A172 (cell line): ENCODE measurements at regions not wholly inside any gene's neighbourhood (a gene's known extent, or its start where the extent isn't known, plus 50 kb on each side); places are given as distances from the start of the nearest gene placed in this dataset.
"Not testable (repeated sequence)": the region's sequence is repeated elsewhere in the genome, so short reads cannot be mapped to it uniquely, and the experiment has no call there.

Experiments used
- DNase-seq: peaks from one replicate; pipeline ENCODE4 v3.0.0-alpha.2; 2015; ENCODE audit warnings: low spot score

DNA sequence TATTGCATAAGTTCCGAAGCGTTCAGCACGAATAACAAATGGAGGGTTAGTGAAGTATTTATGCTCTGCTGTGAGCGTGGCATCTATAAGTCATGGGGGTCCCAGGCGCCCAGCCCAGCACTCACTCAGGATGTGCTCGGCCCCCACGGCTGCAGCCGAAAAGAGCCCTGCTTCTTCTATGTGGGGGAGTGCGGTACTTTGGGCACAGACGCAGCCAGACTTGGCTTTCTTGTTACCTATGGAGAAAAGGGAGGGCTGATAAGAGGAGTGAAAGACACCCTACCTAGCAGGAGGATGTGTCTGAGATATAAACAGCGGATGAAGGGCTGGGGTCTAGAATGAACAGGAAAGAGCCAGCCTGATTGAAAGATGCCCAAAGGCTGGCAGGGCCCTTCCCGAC lies 51.4 kb downstream of the MRPL36 start:
- DNase-seq = no peak

GRCh38 chr5:1747803-1748085 lies 51.9 kb downstream of the MRPL36 start:
- no peak for DNase-seq

- DNase-seq = no peak
Observed at GRCh38 chr5:1747079-1747802, 52.4 kb downstream of the MRPL36 start.

DNA sequence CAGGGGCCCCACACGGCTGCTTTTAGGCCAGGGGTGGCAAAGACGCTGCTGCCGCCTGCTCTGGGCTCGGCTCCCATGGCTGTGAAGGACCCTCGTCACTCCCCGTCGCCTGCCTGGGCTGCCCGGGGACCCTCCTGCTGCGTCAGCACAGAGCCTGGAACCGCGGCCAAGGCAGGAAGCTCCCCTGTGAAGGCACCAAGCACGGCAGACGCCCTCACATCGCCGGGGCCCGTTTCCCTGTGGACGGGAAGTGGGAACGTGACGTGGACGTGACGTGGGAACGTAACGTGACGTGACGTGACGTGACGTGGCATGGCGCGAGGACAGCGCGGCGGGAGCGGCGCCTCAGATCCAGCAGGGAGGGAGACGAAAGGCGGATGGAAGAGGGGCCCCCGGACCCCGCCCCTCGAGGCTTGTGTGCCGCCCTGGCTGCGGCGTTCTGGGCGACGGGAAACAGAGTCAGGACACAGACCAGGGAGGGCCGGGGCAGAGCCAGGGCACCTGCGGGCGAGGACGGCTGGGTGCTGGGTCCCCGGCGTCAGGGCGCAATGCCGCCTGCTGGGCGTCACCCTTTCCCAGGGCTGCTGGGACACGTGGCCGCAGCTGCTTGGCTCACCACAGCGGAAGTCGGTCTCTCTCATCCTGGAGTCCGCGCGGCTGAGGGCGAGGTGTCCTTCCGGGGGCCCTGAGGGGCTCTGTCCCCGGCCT lies 53.1 kb downstream of the MRPL36 start:
- no peak for DNase-seq

DNA sequence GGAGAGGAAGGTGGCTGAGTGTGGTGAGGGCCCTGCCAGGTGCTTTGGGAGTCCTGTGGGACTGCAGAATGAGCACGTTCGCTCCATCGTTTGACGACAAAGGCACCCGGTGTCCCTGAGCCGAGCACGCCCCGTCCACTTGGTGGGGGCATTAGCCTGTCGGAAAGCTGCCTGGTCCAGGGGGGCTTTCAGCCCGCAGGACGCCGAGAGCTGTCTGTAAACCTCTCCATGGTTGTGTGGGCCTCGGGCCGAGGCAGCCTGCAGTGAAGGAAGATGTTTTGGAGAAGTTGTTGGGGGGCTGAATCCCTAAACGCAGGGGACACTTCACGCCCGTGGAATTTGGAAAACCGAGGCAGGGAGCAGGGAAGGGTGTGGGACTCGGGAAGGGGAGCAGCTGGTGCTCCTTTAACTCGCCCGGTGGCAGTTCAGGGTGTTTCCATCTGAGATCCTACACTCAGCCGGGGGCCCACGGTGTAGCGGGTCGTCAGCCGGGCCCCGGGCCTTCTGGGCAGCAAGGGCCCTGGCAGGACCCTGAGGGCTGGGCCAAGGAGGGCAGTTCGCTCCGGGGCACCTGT lies 53.8 kb downstream of the MRPL36 start:
- DNase-seq = no peak

- DNase-seq = no peak
Observed at GRCh38 chr5:1745123-1745795, 54.4 kb downstream of the MRPL36 start.

- DNase-seq = no peak
Observed at GRCh38 chr5:1744393-1745122, 55.1 kb downstream of the MRPL36 start.

- no peak for DNase-seq
Observed at GRCh38 chr5:1743769-1744085, 55.9 kb downstream of the MRPL36 start.

GRCh38 chr5:1743061-1743768 lies 56.4 kb downstream of the MRPL36 start:
- no peak for DNase-seq

DNA sequence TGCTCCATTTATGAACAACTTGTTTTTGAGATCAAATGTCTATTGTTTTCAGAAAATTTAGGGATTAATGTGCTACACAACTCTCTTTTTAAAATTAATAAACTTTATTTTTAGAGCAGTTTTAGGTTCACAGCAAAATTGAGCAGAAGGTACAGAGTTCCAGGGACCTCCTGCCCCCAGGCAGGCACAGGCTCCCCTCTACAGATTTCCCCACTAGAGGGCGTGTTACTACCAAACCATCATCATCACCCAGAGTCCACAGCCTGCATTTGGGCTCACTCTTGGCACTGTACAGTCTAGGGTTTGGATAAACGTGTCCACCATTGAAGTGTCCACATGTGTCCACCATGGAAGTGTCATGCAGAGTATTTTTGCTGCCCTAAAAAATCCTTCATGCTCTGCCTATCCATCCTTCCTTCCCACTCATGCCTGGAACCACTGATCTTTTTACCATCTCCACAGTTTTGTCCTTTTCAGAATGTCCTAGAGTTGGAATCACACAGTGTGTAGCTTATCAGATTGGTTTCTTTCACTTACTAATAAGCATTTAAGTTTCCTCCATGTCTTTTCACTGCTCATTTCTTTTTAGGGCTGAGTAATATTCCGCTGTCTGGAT lies 61.7 kb downstream of the MRPL36 start:
- DNase-seq = peak; percentile 8

DNA sequence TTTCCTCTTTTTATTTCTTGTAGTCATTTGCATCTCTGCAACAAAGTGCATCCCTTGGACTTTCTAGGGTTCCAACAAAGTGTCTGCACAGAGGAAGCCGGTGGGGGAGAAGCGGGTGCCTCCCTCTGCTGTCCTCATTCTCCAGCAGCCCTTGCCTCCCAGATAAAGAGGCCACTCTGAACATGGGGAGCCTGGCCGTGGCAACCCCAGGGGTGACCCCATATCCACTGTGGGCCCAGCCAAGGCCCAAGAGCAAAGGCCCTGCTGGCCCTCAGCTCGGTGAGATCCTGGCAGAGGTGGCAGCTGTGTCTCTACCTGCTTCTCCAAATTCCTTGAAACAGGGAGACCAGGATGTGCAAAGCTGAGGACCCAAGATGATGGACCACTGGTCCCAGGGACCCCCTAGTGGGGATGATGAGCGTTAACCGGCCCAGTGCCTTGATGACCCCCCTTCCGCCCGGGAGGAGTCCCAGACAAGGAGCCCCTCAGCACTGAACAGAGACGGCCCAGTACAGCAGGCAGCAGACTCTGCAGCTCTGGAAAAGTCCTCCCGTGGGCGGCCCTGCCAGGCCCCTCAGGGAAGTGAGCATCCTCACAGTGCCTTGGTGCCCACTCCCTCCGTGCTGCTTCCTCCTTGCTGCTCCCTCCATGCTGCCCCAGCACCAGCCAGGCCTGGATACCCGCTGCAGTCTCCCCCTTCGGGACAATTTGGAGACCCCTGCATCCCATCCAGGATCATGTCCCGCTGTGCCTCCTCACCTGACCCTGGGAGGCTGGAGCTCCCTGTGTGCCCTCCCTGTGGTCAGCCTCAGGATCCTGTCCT lies 62.5 kb downstream of the MRPL36 start:
- DNase-seq = no peak

GRCh38 chr5:1736065-1736464 lies 63.6 kb downstream of the MRPL36 start:
- DNase-seq = no peak

GRCh38 chr5:1735320-1735970 lies 64.2 kb downstream of the MRPL36 start:
- no peak for DNase-seq

DNA sequence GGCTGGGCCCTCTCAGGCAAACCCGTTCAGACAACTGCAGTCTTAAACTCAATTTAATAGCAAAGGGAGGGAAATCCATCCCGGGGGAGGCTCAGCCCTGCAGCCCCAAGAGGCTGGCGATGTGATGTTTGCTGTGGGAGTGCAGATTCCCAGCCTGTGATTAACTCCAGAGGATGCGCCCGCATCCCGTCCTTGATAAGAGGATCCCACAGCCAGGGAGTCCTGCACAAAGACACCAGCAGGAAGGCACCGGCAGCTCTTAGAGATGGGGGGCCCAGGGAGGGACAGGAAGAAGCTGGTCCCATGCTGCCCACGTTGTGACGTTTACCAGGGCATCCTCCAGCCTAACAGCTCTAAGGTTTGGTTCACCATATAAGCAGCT lies 64.7 kb downstream of the MRPL36 start:
- DNase-seq = no peak

DNA sequence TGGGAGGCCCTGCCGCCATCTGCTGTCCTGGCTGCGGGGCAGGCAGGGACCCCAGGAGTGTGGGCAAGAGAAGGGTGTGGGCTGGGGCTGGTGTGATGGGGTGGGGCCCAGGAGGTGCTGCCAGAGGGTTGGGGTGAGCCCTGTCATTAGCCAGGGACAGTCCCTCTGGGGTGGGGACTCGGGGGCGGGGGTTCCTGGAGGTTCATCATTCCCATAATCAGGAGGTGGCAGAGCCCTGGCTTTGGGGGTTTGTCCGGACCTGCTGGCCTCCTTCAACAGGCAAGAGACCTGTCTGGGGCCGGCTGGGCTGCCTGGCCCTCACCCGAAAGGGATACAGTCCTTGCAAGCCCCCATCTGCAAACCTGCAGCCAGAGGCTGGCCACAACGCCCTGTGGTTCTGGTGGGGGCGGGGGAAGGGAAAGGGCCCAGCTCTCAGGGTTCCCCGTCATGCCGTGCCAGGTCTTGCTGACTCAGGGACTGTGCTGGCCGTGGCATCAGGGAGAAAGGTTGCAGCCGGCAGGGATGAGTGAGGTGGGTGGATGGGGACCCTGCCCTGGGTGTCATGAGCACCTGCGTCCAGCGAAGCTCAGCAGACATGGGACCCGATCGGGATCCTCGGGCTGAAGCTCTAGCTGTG lies 65.2 kb downstream of the MRPL36 start:
- DNase-seq = no peak

GRCh38 chr5:1733369-1733768 lies 66.3 kb downstream of the MRPL36 start:
- DNase-seq = no peak

- DNase-seq = no peak
Observed at GRCh38 chr5:1732945-1733344, 66.7 kb downstream of the MRPL36 start.

DNA sequence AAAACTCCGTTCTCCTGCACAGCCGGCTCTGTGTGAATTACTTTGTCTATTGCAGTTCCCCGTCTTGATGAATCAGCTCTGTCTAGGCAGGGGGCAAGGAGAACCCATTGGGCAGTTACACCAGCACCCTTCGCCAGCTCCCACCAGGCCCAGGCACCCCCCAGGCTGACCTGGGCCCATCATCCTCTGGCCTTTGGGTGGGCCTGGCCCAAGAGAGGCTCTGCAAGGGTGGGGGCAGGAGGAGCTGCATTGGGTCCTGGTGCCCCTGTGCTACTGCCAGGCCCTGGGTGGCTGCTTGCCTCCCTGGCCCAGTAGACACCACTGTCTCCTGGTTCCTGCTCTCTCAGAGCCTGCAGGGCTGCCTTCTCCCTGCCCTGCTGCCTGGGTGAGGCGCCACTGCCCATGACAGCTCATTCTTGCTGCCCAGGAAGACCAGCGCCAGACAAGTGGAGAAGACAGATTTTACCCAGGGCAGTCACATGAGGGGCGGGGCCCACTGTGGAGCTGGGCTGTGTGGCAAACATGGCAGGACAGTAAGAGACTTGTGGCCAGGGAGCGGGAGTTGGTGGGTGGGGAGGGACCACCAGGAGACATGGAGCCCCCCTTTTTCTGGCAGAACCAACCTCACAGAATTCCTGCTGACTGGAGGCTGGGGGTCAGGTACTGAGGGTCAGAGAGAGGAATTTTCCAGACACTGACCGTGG lies 67.2 kb downstream of the MRPL36 start:
- no peak for DNase-seq

DNA sequence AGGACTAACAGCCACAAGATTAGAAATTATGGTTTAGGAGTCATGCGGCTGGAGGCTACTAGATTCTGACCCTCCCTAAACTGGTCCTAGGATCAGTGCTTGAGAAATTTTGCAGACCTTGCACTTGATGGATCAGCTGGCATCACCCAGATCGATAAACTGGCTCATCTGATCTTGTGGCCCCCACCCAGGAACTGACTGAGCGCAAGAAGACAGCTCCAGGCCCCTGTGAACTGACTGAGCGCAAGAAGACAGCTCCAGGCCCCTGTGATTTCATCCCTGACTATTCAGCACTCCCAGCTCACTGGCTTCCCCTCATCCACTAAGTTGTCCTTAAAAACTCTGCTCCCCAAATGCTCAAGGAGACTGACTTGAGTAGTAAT lies 67.8 kb downstream of the MRPL36 start:
- not testable (repeated sequence) for DNase-seq
